Putamen (tissue), 1 donor: ENCODE measurements at regions not wholly inside any gene's neighbourhood (a gene's known extent, or its start where the extent isn't known, plus 50 kb on each side); places are given as distances from the start of the nearest gene placed in this dataset.

Experiments
- DNase-seq: peaks from one replicate; pipeline ENCODE4 v3.0.0-alpha.2; 2016; ENCODE audit warnings: low spot score

DNA sequence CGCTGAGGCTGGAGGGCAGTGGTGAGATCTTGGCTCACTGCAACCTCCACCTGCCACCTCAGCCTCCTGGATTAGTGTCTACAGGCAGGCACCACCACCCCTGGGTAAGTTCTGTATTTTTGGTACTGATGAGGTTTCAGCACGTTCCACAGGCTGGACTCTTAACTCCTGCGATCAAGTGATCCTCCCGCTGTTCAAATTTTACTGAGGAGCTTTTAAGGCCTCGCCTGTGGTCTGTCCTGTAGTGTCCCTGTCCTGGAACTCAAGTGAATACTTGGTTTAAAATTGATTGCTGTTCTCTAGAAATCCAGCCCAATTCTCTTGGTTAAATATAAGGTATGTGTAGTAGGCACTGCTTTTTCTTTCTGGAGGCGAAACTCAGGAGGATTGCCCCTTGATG, 65.2 kb downstream of the DPRX start:
- no peak for DNase-seq

DNA sequence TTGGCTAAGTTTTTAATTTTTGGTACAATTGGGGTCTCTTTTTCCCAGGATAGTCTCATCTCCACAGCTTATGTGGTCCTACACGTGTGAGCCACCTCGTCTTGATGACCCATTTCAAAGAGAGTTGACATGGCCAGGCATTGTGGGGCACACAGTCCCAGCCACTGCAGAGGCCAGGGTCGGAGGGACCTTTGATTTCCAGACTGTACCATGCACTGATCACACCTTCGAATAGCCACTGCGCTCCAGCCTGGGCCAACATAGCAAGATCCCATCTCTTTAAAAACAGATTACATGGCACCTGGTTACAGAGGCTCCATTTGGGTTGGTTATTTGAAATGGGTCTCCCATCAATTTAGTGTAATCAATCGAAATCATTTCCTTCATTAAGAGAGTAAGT, 71.6 kb downstream of the DPRX start:
- DNase-seq: no peak

DNA sequence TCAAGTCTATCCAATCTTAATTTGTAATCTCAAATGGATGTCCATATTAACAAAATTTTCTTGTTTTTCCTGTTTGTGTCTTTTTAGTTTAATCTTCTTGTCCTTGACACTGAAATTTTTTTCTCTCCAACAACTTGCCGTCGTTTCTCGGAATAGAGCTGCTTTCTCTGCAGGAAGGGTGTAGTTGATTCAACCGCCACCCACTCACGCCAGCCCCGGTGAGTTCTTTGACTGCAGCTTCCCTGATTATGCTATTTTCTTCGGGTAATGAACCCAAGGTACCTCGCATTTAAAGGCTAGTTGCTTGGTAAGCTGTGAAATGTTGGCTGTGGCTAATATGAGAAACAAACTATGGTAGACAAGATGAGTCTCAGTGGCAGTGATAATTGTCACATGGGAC, 72.2 kb downstream of the DPRX start:
- DNase-seq: peak; percentile 33

DNA sequence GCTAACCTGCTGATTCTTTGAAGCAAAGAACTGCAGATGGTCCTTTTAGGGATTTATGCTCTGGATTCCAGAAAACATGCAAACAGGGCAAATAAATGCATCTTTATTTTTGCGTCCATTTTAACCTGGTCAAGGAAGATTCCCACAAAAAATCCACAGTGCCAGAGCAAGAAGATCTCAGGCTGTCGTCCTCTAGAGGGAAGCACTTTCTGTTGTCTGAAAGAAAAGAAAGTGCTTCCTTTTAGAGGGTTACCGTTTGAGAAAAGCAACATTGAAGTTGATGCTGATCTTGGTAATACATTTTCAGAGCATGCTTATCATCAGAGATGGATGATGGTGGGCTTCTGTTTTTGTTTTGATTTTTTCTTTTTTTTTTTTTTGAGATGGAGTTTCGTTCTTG, 75.5 kb downstream of the DPRX start:
- no peak for DNase-seq

DNA sequence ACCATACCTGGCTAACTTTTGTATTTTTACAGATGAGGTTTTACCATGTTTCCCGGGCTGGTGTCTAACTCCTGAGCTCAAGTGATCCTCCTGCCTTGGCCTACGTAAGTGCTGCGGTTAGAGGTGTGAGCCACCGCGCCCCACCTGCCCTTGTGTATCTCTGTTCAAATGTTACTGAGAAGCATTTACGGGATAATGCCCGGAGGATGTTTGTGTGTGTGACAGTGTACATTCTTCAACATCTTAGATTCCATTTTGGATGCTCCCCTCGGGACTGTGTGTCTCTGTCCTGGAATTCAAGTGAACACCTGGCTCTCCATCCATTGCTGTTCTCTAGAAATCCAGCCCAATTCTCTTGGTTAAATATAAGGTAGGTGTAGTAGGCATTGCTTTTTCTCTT, 93.7 kb downstream of the NLRP12 start:
- no peak for DNase-seq
